HG03439 (cell line): ENCODE measurements at regions not wholly inside any gene's neighbourhood (a gene's known extent, or its start where the extent isn't known, plus 50 kb on each side); places are given as distances from the start of the nearest gene placed in this dataset.

Experiments used
- ATAC-seq: cut with Tn5 transposase; IDR thresholded peaks from one replicate; pipeline ENCODE4 v1.9.1; 2021; ENCODE audit warnings: mild to moderate bottlenecking, moderate library complexity; ENCODE audit not compliant: unreplicated experiment

GRCh38 chr11:106212081-106212480 is 134.6 kb downstream of the AASDHPPT start:
- no peak for ATAC-seq

GRCh38 chr11:106216281-106216680 is 138.8 kb downstream of the AASDHPPT start:
- ATAC-seq, result no peak

- no peak for ATAC-seq
Measured at GRCh38 chr11:106217456-106217855, 140.0 kb downstream of the AASDHPPT start.

GRCh38 chr11:106218106-106218505 is 140.6 kb downstream of the AASDHPPT start:
- ATAC-seq, result no peak

- ATAC-seq, result no peak
Measured at GRCh38 chr11:106222626-106223025, 145.2 kb downstream of the AASDHPPT start.

GRCh38 chr11:106224172-106224571 is 146.7 kb downstream of the AASDHPPT start:
- no peak for ATAC-seq

- no peak for ATAC-seq
Measured at GRCh38 chr11:106228996-106229395, 151.5 kb downstream of the AASDHPPT start.

- ATAC-seq, result no peak
Measured at GRCh38 chr11:106231591-106231990, 154.1 kb downstream of the AASDHPPT start.

- ATAC-seq, result no peak
Measured at GRCh38 chr11:106233191-106233590, 155.7 kb downstream of the AASDHPPT start.

- no peak for ATAC-seq
Measured at GRCh38 chr11:106234794-106235193, 157.3 kb downstream of the AASDHPPT start.

- ATAC-seq, result no peak
Measured at GRCh38 chr11:106236295-106236694, 158.8 kb downstream of the AASDHPPT start.

GRCh38 chr11:106238704-106239360 is 161.4 kb downstream of the AASDHPPT start:
- no peak for ATAC-seq

- ATAC-seq, result no peak
Measured at GRCh38 chr11:106241601-106242257, 164.3 kb downstream of the AASDHPPT start.

GRCh38 chr11:106242718-106243415 is 165.4 kb downstream of the AASDHPPT start:
- no peak for ATAC-seq

- ATAC-seq, result no peak
Measured at GRCh38 chr11:106246495-106246894, 169.0 kb downstream of the AASDHPPT start.

- ATAC-seq, result no peak
Measured at GRCh38 chr11:106249617-106250239, 172.3 kb downstream of the AASDHPPT start.

- ATAC-seq, result no peak
Measured at GRCh38 chr11:106262852-106263251, 185.4 kb downstream of the AASDHPPT start.

- no peak for ATAC-seq
Measured at GRCh38 chr11:106263527-106263926, 186.1 kb downstream of the AASDHPPT start.

- no peak for ATAC-seq
Measured at GRCh38 chr11:106271086-106271485, 193.6 kb downstream of the AASDHPPT start.

- ATAC-seq, result no peak
Measured at GRCh38 chr11:106271686-106272085, 194.2 kb downstream of the AASDHPPT start.

- no peak for ATAC-seq
Measured at GRCh38 chr11:106275151-106275550, 197.7 kb downstream of the AASDHPPT start.

- ATAC-seq, result no peak
Measured at GRCh38 chr11:106276126-106276525, 198.7 kb downstream of the AASDHPPT start.
